ENCODE measurements at regions not wholly inside any gene's neighbourhood (a gene's known extent, or its start where the extent isn't known, plus 50 kb on each side); places are given as distances from the start of the nearest gene placed in this dataset.

- Histone ChIP-seq H3K9ac (ENCODE audit: insufficient read depth, low read length, poor library complexity, severe bottlenecking) (no peak overlapping the region), H3K79me2 (ENCODE audit: insufficient read depth, low read length) (no peaks in the 10 kb centered on the region), H3K4me1 (ENCODE audit: control insufficient read depth in 1 of 2, insufficient read depth in 2 of 2, low read length in 2 of 2) (no peaks in the 10 kb centered on the region), H2AFZ (ENCODE audit: insufficient read depth, low read depth, low read length, poor library complexity, severe bottlenecking) (no peak overlapping the region), H3K36me3 (replicated peaks in 1 of 2; ENCODE audit: control insufficient read depth in 1 of 2, insufficient read depth in 2 of 2, low read length in 2 of 2) (no peaks in the 10 kb centered on the region), H3K27ac (ENCODE audit: low read depth in 1 of 2, low read length in 2 of 2) (no peak overlapping the region), H3K9me3 (replicated peaks in 1 of 2; ENCODE audit: control insufficient read depth in 1 of 2, insufficient read depth in 1 of 2, low read length in 2 of 2) (peaks cover 5 to 12% of the 10 kb centered on the region in 2 donors), H4K20me1 (ENCODE audit: insufficient read depth, low read length) (no peaks in the 10 kb centered on the region), H3K27me3 (ENCODE audit: control insufficient read depth in 2 of 2, insufficient read depth in 2 of 2, low read length in 2 of 2) (no peaks in the 10 kb centered on the region), H3K4me3 (replicated peaks in 1 of 3; ENCODE audit: low read depth in 2 of 3, low read length in 3 of 3) (no peak overlapping the region), H3K4me2 (replicated peaks; ENCODE audit: extremely low read depth, low read length, poor library complexity, severe bottlenecking) (no peak overlapping the region)
- intact Hi-C loops (cut with micrococcal nuclease): no loop called here
- H3K36me3 Mint-ChIP-seq: no peaks in the 10 kb centered on the region
- no peak for DNase-seq
- H3K4me3 Mint-ChIP-seq: no peak overlapping the region
- peaks cover 3 to 11% (median 9%) of the 10 kb centered on the region in 7 donors for H3K9me3 Mint-ChIP-seq
- no peak overlapping the region for H3K27ac Mint-ChIP-seq
- 70% methylated on average over 2 of the region's 4 CpGs for WGBS (ENCODE audit: insufficient coverage)
- no peak for TF ChIP-seq CTCF (IDR thresholded peaks at IDR 0.05)
- no peaks in the 10 kb centered on the region for H3K4me1 Mint-ChIP-seq
- H3K27me3 Mint-ChIP-seq (ENCODE audit: low read depth in 3 of 3): no peaks in the 10 kb centered on the region
Measured at GRCh38 chr4:92215476-92215875, 88.3 kb upstream of the GRID2 start.

DNA sequence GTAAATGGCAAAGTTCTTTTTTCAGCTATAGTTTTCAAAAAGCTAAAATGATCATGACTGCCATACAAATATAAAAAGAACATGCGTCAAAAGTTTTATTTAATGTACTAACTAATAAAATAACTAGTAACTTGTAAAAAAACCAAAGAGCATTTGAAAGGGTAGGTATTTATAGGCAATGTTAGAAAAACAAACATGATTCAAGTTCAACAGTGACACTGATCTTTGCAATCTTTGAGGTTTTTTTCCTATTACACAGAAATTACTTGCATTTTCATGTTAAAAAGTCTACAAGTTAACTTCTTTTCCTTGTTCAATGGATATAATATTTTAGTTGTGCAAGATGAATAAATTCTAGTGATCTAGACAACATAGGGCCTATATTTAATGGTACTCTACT is 72.3 kb upstream of the GRID2 start:
- no peak for DNase-seq
- no peaks in the 10 kb centered on the region for H4K20me1 ChIP-seq (ENCODE audit: insufficient read depth, low read length)
- TF ChIP-seq CTCF (IDR thresholded peaks at IDR 0.05): no peak
- Mint-ChIP-seq H3K4me1 (no peaks in the 10 kb centered on the region), H3K27ac (no peak overlapping the region), H3K4me3 (no peak overlapping the region), H3K36me3 (no peaks in the 10 kb centered on the region), H3K27me3 (ENCODE audit: low read depth in 3 of 3) (no peaks in the 10 kb centered on the region), H3K9me3 (peaks cover 0 to 3% (median 0%) of the 10 kb centered on the region in 7 donors)
- no peaks in the 10 kb centered on the region for H3K79me2 ChIP-seq (ENCODE audit: insufficient read depth, low read length)
- intact Hi-C loops (cut with micrococcal nuclease): no loop called here
- no CpG with 5 or more reads among the region's 1 CpG for WGBS (ENCODE audit: insufficient coverage)
- H3K9me3 ChIP-seq (replicated peaks in 1 of 2; ENCODE audit: control insufficient read depth in 1 of 2, insufficient read depth in 1 of 2, low read length in 2 of 2): no peaks in the 10 kb centered on the region
- no peak overlapping the region for H2AFZ ChIP-seq (ENCODE audit: insufficient read depth, low read depth, low read length, poor library complexity, severe bottlenecking)
- H3K4me2 ChIP-seq (replicated peaks; ENCODE audit: extremely low read depth, low read length, poor library complexity, severe bottlenecking): no peak overlapping the region
- H3K4me1 ChIP-seq (ENCODE audit: control insufficient read depth in 1 of 2, insufficient read depth in 2 of 2, low read length in 2 of 2): no peaks in the 10 kb centered on the region
- H3K9ac ChIP-seq (ENCODE audit: insufficient read depth, low read length, poor library complexity, severe bottlenecking): no peak overlapping the region
- no peaks in the 10 kb centered on the region for H3K36me3 ChIP-seq (replicated peaks in 1 of 2; ENCODE audit: control insufficient read depth in 1 of 2, insufficient read depth in 2 of 2, low read length in 2 of 2)
- no peak overlapping the region for H3K4me3 ChIP-seq (replicated peaks in 1 of 3; ENCODE audit: low read depth in 2 of 3, low read length in 3 of 3)
- no peak overlapping the region for H3K27ac ChIP-seq (ENCODE audit: low read depth in 1 of 2, low read length in 2 of 2)
- H3K27me3 ChIP-seq (ENCODE audit: control insufficient read depth in 2 of 2, insufficient read depth in 2 of 2, low read length in 2 of 2): no peaks in the 10 kb centered on the region
